Cardiac fibroblast (primary cell): ENCODE measurements at regions not wholly inside any gene's neighbourhood (a gene's known extent, or its start where the extent isn't known, plus 50 kb on each side); places are given as distances from the start of the nearest gene placed in this dataset.
"Not testable (repeated sequence)": the region's sequence is repeated elsewhere in the genome, so short reads cannot be mapped to it uniquely, and the experiment has no call there.

ENCODE experiments used
- DNase-seq, 2 donors: peaks; one replicate each; pipeline versions ENCODE4 v3.0.0 to v3.0.0-alpha.2; 2010; ENCODE audit warnings: low read depth in 2 of 2
- H3K4me3 ChIP-seq, 2 donors: replicated peaks in 1 of 2; 1 replicate in 1 of 2; 2 replicates in 1 of 2; pipeline ENCODE4 v1.5.1; 2011; ENCODE audit warnings: low read depth in 2 of 2, low read length in 2 of 2, mild to moderate bottlenecking in 2 of 2, moderate library complexity in 1 of 2
- CTCF ChIP-seq: IDR thresholded peaks from one replicate; pipeline ENCODE4 v1.5.1; 2011; ENCODE audit warnings: low read depth, mild to moderate bottlenecking, low read length, inconsistent platforms

GRCh38 chr1:87426463-87427249, 98.0 kb downstream of the LMO4 start:
- no peak overlapping the region for H3K4me3 ChIP-seq
- peak; percentile 31 to 42 for DNase-seq
- no peak for TF ChIP-seq CTCF

GRCh38 chr1:87428367-87428766, 99.7 kb downstream of the LMO4 start:
- H3K4me3 ChIP-seq: no peak overlapping the region
- no peak for TF ChIP-seq CTCF
- DNase-seq: no peak

- no peak overlapping the region for H3K4me3 ChIP-seq
- TF ChIP-seq CTCF: no peak
- no peak for DNase-seq
Measured at GRCh38 chr1:87428883-87429282, 100.2 kb downstream of the LMO4 start.

- H3K4me3 ChIP-seq: no peak overlapping the region
- TF ChIP-seq CTCF: no peak
Measured at GRCh38 chr1:87432685-87433084, 104.0 kb downstream of the LMO4 start.

GRCh38 chr1:87433101-87433500, 104.4 kb downstream of the LMO4 start:
- H3K4me3 ChIP-seq, DNase-seq: not testable (repeated sequence)

More at GRCh38 chr1:87432685-87433084, 104.0 kb downstream of the LMO4 start:
- DNase-seq: no peak

GRCh38 chr1:87435484-87435883, 106.8 kb downstream of the LMO4 start:
- TF ChIP-seq CTCF: no peak
- DNase-seq: peak; percentile 57 to 87
- no peak overlapping the region for H3K4me3 ChIP-seq

GRCh38 chr1:87436115-87436514, 107.4 kb downstream of the LMO4 start:
- H3K4me3 ChIP-seq: not testable (repeated sequence)
- peak in 1 of 2 donors; percentile 64 for DNase-seq

GRCh38 chr1:87436534-87436933, 107.9 kb downstream of the LMO4 start:
- H3K4me3 ChIP-seq: no peak overlapping the region
- TF ChIP-seq CTCF: no peak
- DNase-seq: peak in 1 of 2 donors; percentile 63
